Activated CD4-positive, alpha-beta T cell treated with anti-CD3 and anti-CD28 coated beads, Interleukin-2, amount 10 ng/mL, durations not matched to agents 7 days and 5 days (primary cell): ENCODE measurements at regions not wholly inside any gene's neighbourhood (a gene's known extent, or its start where the extent isn't known, plus 50 kb on each side); places are given as distances from the start of the nearest gene placed in this dataset.

ENCODE experiments used
- CTCF ChIA-PET: fragments of 350-600 bp; sonication (Branson Sonifier 250); formaldehyde crosslinking; loops from one replicate; lab custom pipeline; 2021; ENCODE audit warnings: antibody characterized with exemption; lab: Charles Lee
- POLR2A ChIA-PET: fragments of 350-600 bp; sonication (Branson Sonifier 250); formaldehyde crosslinking; loops from one replicate; lab custom pipeline; 2021; ENCODE audit warnings: antibody characterized with exemption; lab: Charles Lee
- DNase-seq: peaks from one replicate; pipeline ENCODE4 v3.0.0-alpha.2; 2020
- H3K27ac Mint-ChIP-seq: one replicate; pipeline ENCODE4 v1.8.0; 2021; ENCODE audit warnings: mild to moderate bottlenecking, moderate library complexity, mixed read lengths
- H3K27me3 Mint-ChIP-seq: one replicate; pipeline ENCODE4 v1.8.0; 2021; ENCODE audit warnings: mixed read lengths
- H3K36me3 Mint-ChIP-seq: one replicate; pipeline ENCODE4 v1.8.0; 2021; ENCODE audit warnings: low read depth, mixed read lengths
- H3K4me1 Mint-ChIP-seq: one replicate; pipeline ENCODE4 v1.8.0; 2021; ENCODE audit warnings: mixed read lengths
- H3K4me3 Mint-ChIP-seq: one replicate; pipeline ENCODE4 v1.8.0; 2021; ENCODE audit warnings: mild to moderate bottlenecking, moderate library complexity, mixed read lengths
- H3K9me3 Mint-ChIP-seq: one replicate; pipeline ENCODE4 v1.8.0; 2021; ENCODE audit warnings: mixed read lengths

GRCh38 chr4:179843370-179843769 lies 2399.8 kb upstream of the TENM3 start:
- ChIA-PET CTCF (no interaction called here), POLR2A (no interaction called here)
- Mint-ChIP-seq H3K27me3 (no peaks in the 10 kb centered on the region), H3K9me3 (no peaks in the 10 kb centered on the region), H3K4me1 (no peaks in the 10 kb centered on the region), H3K36me3 (no peaks in the 10 kb centered on the region), H3K4me3 (no peak overlapping the region), H3K27ac (no peak overlapping the region)
- DNase-seq, result no peak

- H3K36me3 Mint-ChIP-seq, result no peaks in the 10 kb centered on the region
- CTCF ChIA-PET, result no interaction called here
These were observed 2387.7 kb upstream of the TENM3 start for GRCh38 chr4:179855469-179855868.

GRCh38 chr4:179858221-179858620 lies 2385.0 kb upstream of the TENM3 start:
- ChIA-PET POLR2A (no interaction called here), CTCF (no interaction called here)
- no peak for DNase-seq
- no peaks in the 10 kb centered on the region for H3K36me3 Mint-ChIP-seq
- no peaks in the 10 kb centered on the region for H3K4me1 Mint-ChIP-seq
- no peaks in the 10 kb centered on the region for H3K9me3 Mint-ChIP-seq
- no peaks in the 10 kb centered on the region for H3K27me3 Mint-ChIP-seq
- H3K4me3 Mint-ChIP-seq, result no peak overlapping the region
- no peak overlapping the region for H3K27ac Mint-ChIP-seq

More at GRCh38 chr4:179855469-179855868, 2387.7 kb upstream of the TENM3 start:
- Mint-ChIP-seq H3K9me3 (peaks cover 3% of the 10 kb centered on the region), H3K27me3 (no peaks in the 10 kb centered on the region), H3K27ac (no peak overlapping the region), H3K4me3 (no peak overlapping the region), H3K4me1 (no peaks in the 10 kb centered on the region)
- POLR2A ChIA-PET, result no interaction called here
- no peak for DNase-seq

GRCh38 chr4:179867300-179867878 lies 2375.8 kb upstream of the TENM3 start:
- ChIA-PET POLR2A (no interaction called here), CTCF (no interaction called here)
- peak; percentile 6 for DNase-seq
- Mint-ChIP-seq H3K4me1 (no peaks in the 10 kb centered on the region), H3K9me3 (no peaks in the 10 kb centered on the region), H3K4me3 (no peak overlapping the region), H3K27ac (no peak overlapping the region), H3K36me3 (no peaks in the 10 kb centered on the region), H3K27me3 (no peaks in the 10 kb centered on the region)

GRCh38 chr4:179871726-179872125 lies 2371.5 kb upstream of the TENM3 start:
- Mint-ChIP-seq H3K36me3 (no peaks in the 10 kb centered on the region), H3K27ac (no peak overlapping the region), H3K27me3 (no peaks in the 10 kb centered on the region), H3K4me1 (no peaks in the 10 kb centered on the region), H3K4me3 (no peak overlapping the region), H3K9me3 (no peaks in the 10 kb centered on the region)
- CTCF ChIA-PET, result no interaction called here
- DNase-seq, result no peak
- POLR2A ChIA-PET, result no interaction called here

GRCh38 chr4:179872755-179873154 lies 2370.4 kb upstream of the TENM3 start:
- peaks cover 2% of the 10 kb centered on the region for H3K9me3 Mint-ChIP-seq
- H3K36me3 Mint-ChIP-seq, result no peaks in the 10 kb centered on the region
- H3K27me3 Mint-ChIP-seq, result no peaks in the 10 kb centered on the region
- H3K4me3 Mint-ChIP-seq, result no peak overlapping the region
- no peak for DNase-seq
- CTCF ChIA-PET, result no interaction called here
- no peak overlapping the region for H3K27ac Mint-ChIP-seq
- no peaks in the 10 kb centered on the region for H3K4me1 Mint-ChIP-seq
- POLR2A ChIA-PET, result no interaction called here

- CTCF ChIA-PET, result no interaction called here
- no peak for DNase-seq
- Mint-ChIP-seq H3K27me3 (no peaks in the 10 kb centered on the region), H3K27ac (no peak overlapping the region), H3K4me3 (no peak overlapping the region), H3K4me1 (no peaks in the 10 kb centered on the region), H3K36me3 (no peaks in the 10 kb centered on the region), H3K9me3 (peaks cover 3% of the 10 kb centered on the region)
- POLR2A ChIA-PET, result no interaction called here
These were observed 2362.4 kb upstream of the TENM3 start for GRCh38 chr4:179880756-179881155.

- H3K27me3 Mint-ChIP-seq, result no peaks in the 10 kb centered on the region
- ChIA-PET CTCF (no interaction called here), POLR2A (no interaction called here)
- no peaks in the 10 kb centered on the region for H3K36me3 Mint-ChIP-seq
- no peaks in the 10 kb centered on the region for H3K9me3 Mint-ChIP-seq
- no peak overlapping the region for H3K27ac Mint-ChIP-seq
- H3K4me3 Mint-ChIP-seq, result no peak overlapping the region
- DNase-seq, result no peak
- no peaks in the 10 kb centered on the region for H3K4me1 Mint-ChIP-seq
These were observed 2349.0 kb upstream of the TENM3 start for GRCh38 chr4:179894066-179894778.

GRCh38 chr4:179919587-179919986 lies 2323.6 kb upstream of the TENM3 start:
- H3K27me3 Mint-ChIP-seq, result no peaks in the 10 kb centered on the region
- no peaks in the 10 kb centered on the region for H3K4me1 Mint-ChIP-seq
- no peaks in the 10 kb centered on the region for H3K36me3 Mint-ChIP-seq
- no peak for DNase-seq
- ChIA-PET POLR2A (no interaction called here), CTCF (no interaction called here)
- H3K27ac Mint-ChIP-seq, result no peak overlapping the region
- H3K9me3 Mint-ChIP-seq, result peaks cover 5% of the 10 kb centered on the region
- H3K4me3 Mint-ChIP-seq, result no peak overlapping the region

- H3K9me3 Mint-ChIP-seq, result peaks cover 7% of the 10 kb centered on the region
- ChIA-PET CTCF (no interaction called here), POLR2A (no interaction called here)
- no peak for DNase-seq
- H3K4me3 Mint-ChIP-seq, result no peak overlapping the region
- no peaks in the 10 kb centered on the region for H3K4me1 Mint-ChIP-seq
- no peak overlapping the region for H3K27ac Mint-ChIP-seq
- H3K27me3 Mint-ChIP-seq, result no peaks in the 10 kb centered on the region
- no peaks in the 10 kb centered on the region for H3K36me3 Mint-ChIP-seq
These were observed 2315.7 kb upstream of the TENM3 start for GRCh38 chr4:179927473-179927872.

- CTCF ChIA-PET, result no interaction called here
- Mint-ChIP-seq H3K27me3 (no peaks in the 10 kb centered on the region), H3K9me3 (peaks cover 5% of the 10 kb centered on the region), H3K27ac (no peak overlapping the region), H3K36me3 (no peaks in the 10 kb centered on the region), H3K4me3 (no peak overlapping the region), H3K4me1 (peaks cover 2% of the 10 kb centered on the region)
- no peak for DNase-seq
- POLR2A ChIA-PET, result no interaction called here
These were observed 2301.3 kb upstream of the TENM3 start for GRCh38 chr4:179941911-179942310.

GRCh38 chr4:179976777-179977176 lies 2266.4 kb upstream of the TENM3 start:
- ChIA-PET CTCF (no interaction called here), POLR2A (no interaction called here)
- Mint-ChIP-seq H3K27me3 (no peaks in the 10 kb centered on the region), H3K4me1 (no peaks in the 10 kb centered on the region), H3K9me3 (no peaks in the 10 kb centered on the region), H3K36me3 (no peaks in the 10 kb centered on the region), H3K4me3 (no peak overlapping the region), H3K27ac (no peak overlapping the region)
- no peak for DNase-seq

GRCh38 chr4:179977378-179977777 lies 2265.8 kb upstream of the TENM3 start:
- H3K4me3 Mint-ChIP-seq, result no peak overlapping the region
- no peaks in the 10 kb centered on the region for H3K4me1 Mint-ChIP-seq
- H3K36me3 Mint-ChIP-seq, result no peaks in the 10 kb centered on the region
- no peak overlapping the region for H3K27ac Mint-ChIP-seq
- ChIA-PET POLR2A (no interaction called here), CTCF (no interaction called here)
- H3K9me3 Mint-ChIP-seq, result no peaks in the 10 kb centered on the region
- no peak for DNase-seq
- no peaks in the 10 kb centered on the region for H3K27me3 Mint-ChIP-seq

GRCh38 chr4:179981161-179981560 lies 2262.0 kb upstream of the TENM3 start:
- no peaks in the 10 kb centered on the region for H3K4me1 Mint-ChIP-seq
- H3K27ac Mint-ChIP-seq, result no peak overlapping the region
- no peak overlapping the region for H3K4me3 Mint-ChIP-seq
- no peaks in the 10 kb centered on the region for H3K27me3 Mint-ChIP-seq
- ChIA-PET POLR2A (no interaction called here), CTCF (no interaction called here)
- DNase-seq, result no peak
- H3K36me3 Mint-ChIP-seq, result no peaks in the 10 kb centered on the region
- no peaks in the 10 kb centered on the region for H3K9me3 Mint-ChIP-seq
